Left ventricle myocardium inferior (tissue), 1 donor: ENCODE measurements at regions not wholly inside any gene's neighbourhood (a gene's known extent, or its start where the extent isn't known, plus 50 kb on each side); places are given as distances from the start of the nearest gene placed in this dataset.

Experiments used
- DNase-seq: peaks from one replicate; pipeline ENCODE4 v3.0.0-alpha.2; 2020
- H3K27ac ChIP-seq: fragments of 200-600 bp; replicated peaks from 2 replicates; pipeline ENCODE4 v1.8.0; 2021
- H3K27me3 ChIP-seq: fragments of 200-600 bp; 2 replicates; pipeline ENCODE4 v1.8.0; 2021; ENCODE audit warnings: low read depth
- H3K36me3 ChIP-seq: fragments of 200-600 bp; 2 replicates; pipeline ENCODE4 v1.8.0; 2021
- H3K4me1 ChIP-seq: fragments of 200-600 bp; 2 replicates; pipeline ENCODE4 v1.8.0; 2021
- H3K4me3 ChIP-seq: fragments of 200-600 bp; 2 replicates; pipeline ENCODE4 v1.8.0; 2021; ENCODE audit warnings: mild to moderate bottlenecking, moderate library complexity
- H3K9me3 ChIP-seq: fragments of 200-600 bp; replicated peaks from 2 replicates; pipeline ENCODE4 v1.8.0; 2021
- CTCF ChIP-seq: fragments of 200-600 bp; IDR thresholded peaks from 2 replicates; pipeline ENCODE4 v1.8.0; 2021; ENCODE audit warnings: antibody characterized with exemption, mild to moderate bottlenecking, borderline replicate concordance
- intact Hi-C: fragments of 100-400 bp; cut with micrococcal nuclease; formaldehyde crosslinking; loops from one replicate; pipeline ENCODE4 v1.11.0; 2022
- donor health status: DM: no; HTN: yes; CAD: no; lungs with severe emphysema.

- H3K27ac ChIP-seq = no peak overlapping the region
- no peak overlapping the region for H3K4me3 ChIP-seq
- no peaks in the 10 kb centered on the region for H3K9me3 ChIP-seq
- no peak for TF ChIP-seq CTCF
- intact Hi-C loops = no loop called here
- no peaks in the 10 kb centered on the region for H3K4me1 ChIP-seq
- H3K36me3 ChIP-seq = no peaks in the 10 kb centered on the region
- peaks cover 54% of the 10 kb centered on the region for H3K27me3 ChIP-seq
- no peak for DNase-seq
Observed at GRCh38 chr10:130571674-130572073, 435.5 kb downstream of the GLRX3 start.

- TF ChIP-seq CTCF = no peak
- no peak for DNase-seq
- intact Hi-C loops = no loop called here
- peaks cover 57% of the 10 kb centered on the region for H3K27me3 ChIP-seq
- H3K4me3 ChIP-seq = no peak overlapping the region
- H3K27ac ChIP-seq = no peak overlapping the region
- H3K36me3 ChIP-seq = no peaks in the 10 kb centered on the region
- H3K4me1 ChIP-seq = no peaks in the 10 kb centered on the region
- no peaks in the 10 kb centered on the region for H3K9me3 ChIP-seq
Observed at GRCh38 chr10:130573446-130573845, 437.3 kb downstream of the GLRX3 start.

- no peak for DNase-seq
- no peaks in the 10 kb centered on the region for H3K4me1 ChIP-seq
Observed at GRCh38 chr10:130575756-130576285, 439.6 kb downstream of the GLRX3 start.

GRCh38 chr10:130576427-130576826, 440.2 kb downstream of the GLRX3 start:
- Histone ChIP-seq H3K27me3 (peaks cover 79% of the 10 kb centered on the region), H3K4me1 (no peaks in the 10 kb centered on the region), H3K4me3 (no peak overlapping the region), H3K9me3 (no peaks in the 10 kb centered on the region), H3K27ac (no peak overlapping the region), H3K36me3 (no peaks in the 10 kb centered on the region)
- intact Hi-C loops = no loop called here
- TF ChIP-seq CTCF = no peak
- no peak for DNase-seq

More at GRCh38 chr10:130575756-130576285, 439.6 kb downstream of the GLRX3 start:
- H3K36me3 ChIP-seq = no peaks in the 10 kb centered on the region
- TF ChIP-seq CTCF = no peak
- no peak overlapping the region for H3K27ac ChIP-seq
- H3K9me3 ChIP-seq = no peaks in the 10 kb centered on the region
- peaks cover 74% of the 10 kb centered on the region for H3K27me3 ChIP-seq
- intact Hi-C loops = no loop called here
- no peak overlapping the region for H3K4me3 ChIP-seq

GRCh38 chr10:130577039-130577438, 440.8 kb downstream of the GLRX3 start:
- Histone ChIP-seq H3K36me3 (no peaks in the 10 kb centered on the region), H3K27ac (no peak overlapping the region)
- no peak for TF ChIP-seq CTCF

More at GRCh38 chr10:130577039-130577438, 440.8 kb downstream of the GLRX3 start:
- intact Hi-C loops = no loop called here
- H3K27me3 ChIP-seq = peaks cover 85% of the 10 kb centered on the region
- H3K4me1 ChIP-seq = no peaks in the 10 kb centered on the region
- no peaks in the 10 kb centered on the region for H3K9me3 ChIP-seq
- no peak overlapping the region for H3K4me3 ChIP-seq
- no peak for DNase-seq
